ENCODE measurements at regions not wholly inside any gene's neighbourhood (a gene's known extent, or its start where the extent isn't known, plus 50 kb on each side); places are given as distances from the start of the nearest gene placed in this dataset.

DNA sequence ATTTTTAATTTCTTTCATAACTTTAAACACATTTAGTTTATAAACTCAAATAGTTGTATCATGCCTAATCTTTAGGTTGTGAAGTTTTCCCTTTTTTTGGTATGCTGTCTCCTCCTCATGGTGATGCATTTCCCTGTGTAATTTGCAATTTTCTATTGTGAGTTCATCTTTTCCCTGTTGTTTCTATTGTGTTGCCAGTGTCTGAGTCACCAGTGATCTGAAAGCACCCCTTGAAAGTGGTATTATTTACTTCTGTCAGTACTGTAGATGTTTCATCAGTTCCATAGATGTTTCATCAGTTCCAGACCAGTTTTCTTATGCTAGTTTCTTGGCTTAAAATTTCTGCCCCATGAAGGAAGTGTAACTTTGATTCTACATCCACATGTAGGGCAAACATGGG lies 80.6 kb downstream of the OXSM start:
- no peak for TF ChIP-seq POLR2A (IDR thresholded peaks at IDR 0.05)
- TF ChIP-seq, protein P1, sequence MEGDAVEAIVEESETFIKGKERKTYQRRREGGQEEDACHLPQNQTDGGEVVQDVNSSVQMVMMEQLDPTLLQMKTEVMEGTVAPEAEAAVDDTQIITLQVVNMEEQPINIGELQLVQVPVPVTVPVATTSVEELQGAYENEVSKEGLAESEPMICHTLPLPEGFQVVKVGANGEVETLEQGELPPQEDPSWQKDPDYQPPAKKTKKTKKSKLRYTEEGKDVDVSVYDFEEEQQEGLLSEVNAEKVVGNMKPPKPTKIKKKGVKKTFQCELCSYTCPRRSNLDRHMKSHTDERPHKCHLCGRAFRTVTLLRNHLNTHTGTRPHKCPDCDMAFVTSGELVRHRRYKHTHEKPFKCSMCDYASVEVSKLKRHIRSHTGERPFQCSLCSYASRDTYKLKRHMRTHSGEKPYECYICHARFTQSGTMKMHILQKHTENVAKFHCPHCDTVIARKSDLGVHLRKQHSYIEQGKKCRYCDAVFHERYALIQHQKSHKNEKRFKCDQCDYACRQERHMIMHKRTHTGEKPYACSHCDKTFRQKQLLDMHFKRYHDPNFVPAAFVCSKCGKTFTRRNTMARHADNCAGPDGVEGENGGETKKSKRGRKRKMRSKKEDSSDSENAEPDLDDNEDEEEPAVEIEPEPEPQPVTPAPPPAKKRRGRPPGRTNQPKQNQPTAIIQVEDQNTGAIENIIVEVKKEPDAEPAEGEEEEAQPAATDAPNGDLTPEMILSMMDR (IDR thresholded peaks at IDR 0.05) = no peak
- TF ChIP-seq POLR2AphosphoS5 (IDR thresholded peaks at IDR 0.05; ENCODE audit: insufficient read depth in 1 of 2, low read depth in 1 of 2) = no peak

Data from vagina (tissue), 2 donors.